K562 (cell line): ENCODE measurements at regions not wholly inside any gene's neighbourhood (a gene's known extent, or its start where the extent isn't known, plus 50 kb on each side); places are given as distances from the start of the nearest gene placed in this dataset.

Experiments
- ATAC-seq: fragments of 200-7000 bp; cut with Tn5 transposase; 3 replicates; pipeline ENCODE4 v1.9.1; 2020; ENCODE audit warnings: moderate library complexity
- BruUV-seq: library from RNA; stranded (reverse); fragments of 400-500 nt; replicated peaks from 2 replicates; lab custom pipeline; 2021; lab: Mats Ljungman, UMichigan
- CTCF ChIA-PET: fragments of 300-600 bp; formaldehyde crosslinking; extraction: SDS; loops from one replicate; lab custom pipeline; 2021; ENCODE audit warnings: low intra/inter-chr PET ratio; lab: Yijun Ruan, JAX
- POLR2A ChIA-PET: fragments of 300-600, 350-650 bp; sonication (Branson Sonifier 250); formaldehyde crosslinking; extraction: SDS; loops from one replicate; lab custom pipeline; 2021; ENCODE audit warnings: antibody characterized with exemption, inconsistent platforms; lab: Yijun Ruan, JAX
- DNase-seq, 4 experiments: peaks; one replicate each; pipeline versions ENCODE4 v3.0.0 to v3.0.0-alpha.2; 2011 to 2018; ENCODE audit warnings: low spot score in 3 of 4, mixed read lengths in 3 of 4; ENCODE audit errors: extremely low read depth in 1 of 4
- FAIRE-seq: peaks from 2 replicates; lab custom pipeline; 2011; peaks lifted over from hg19 to GRCh38; lab: Jason Lieb, UNC
- H2AFZ ChIP-seq: 2 replicates; pipeline ENCODE4 v1.6.0; 2011; ENCODE audit warnings: low read depth, low read length, control low read depth, inconsistent platforms
- H3K27ac ChIP-seq: fragments of 200-600 bp; 3 replicates; pipeline ENCODE4 v1.8.0; 2011; ENCODE audit warnings: low read depth, mild to moderate bottlenecking, control low read depth, inconsistent platforms, low read length, moderate library complexity, mixed read lengths; ENCODE audit errors: extremely low read depth
- H3K27me3 ChIP-seq, 2 experiments: fragments of 300-600 bp in 1 of 2; 2 replicates in 1 of 2; 3 replicates in 1 of 2; pipeline versions ENCODE4 v1.6.0 to v1.8.0; 2011; ENCODE audit warnings: inconsistent platforms in 2 of 2, low read length in 2 of 2, mild to moderate bottlenecking in 1 of 2, mixed read lengths in 1 of 2, moderate library complexity in 1 of 2; ENCODE audit not compliant: control insufficient read depth in 2 of 2, insufficient read depth in 2 of 2
- H3K36me3 ChIP-seq: fragments of 300-600 bp; 3 replicates; pipeline ENCODE4 v1.8.0; 2011; ENCODE audit warnings: mild to moderate bottlenecking, low read length, inconsistent platforms; ENCODE audit not compliant: control insufficient read depth, insufficient read depth
- H3K4me1 ChIP-seq, 2 experiments: fragments of 200-600 bp in 1 of 2; replicated peaks in 1 of 2; 2 replicates in 1 of 2; 3 replicates in 1 of 2; pipeline versions ENCODE4 v1.5.1 to v1.8.0; 2011; ENCODE audit warnings: inconsistent platforms in 2 of 2, low read length in 2 of 2, mild to moderate bottlenecking in 1 of 2, mixed read lengths in 1 of 2, moderate library complexity in 1 of 2; ENCODE audit not compliant: control insufficient read depth in 2 of 2, insufficient read depth in 2 of 2
- H3K4me2 ChIP-seq: 2 replicates; pipeline ENCODE4 v1.6.1; 2011; ENCODE audit warnings: low read length, control low read depth, inconsistent platforms, mixed read lengths; ENCODE audit not compliant: insufficient read depth
- H3K4me3 ChIP-seq: fragments of 200-600 bp; sonication (generic), shearing (Covaris generic); 2 replicates; pipeline ENCODE4 v1.5.1; 2016; ENCODE audit warnings: control low read depth, inconsistent platforms
- H3K79me2 ChIP-seq: fragments of 200-600 bp; 3 replicates; pipeline ENCODE4 v1.8.0; 2011; ENCODE audit warnings: low read length, inconsistent platforms; ENCODE audit not compliant: control insufficient read depth, insufficient read depth
- H3K9ac ChIP-seq, 2 experiments: 2 replicates each; pipeline versions ENCODE4 v1.6.0 to v1.6.1; 2011; ENCODE audit warnings: low read depth in 2 of 2, low read length in 2 of 2, control low read depth in 1 of 2, inconsistent platforms in 1 of 2, mild to moderate bottlenecking in 1 of 2, mixed read lengths in 1 of 2; ENCODE audit not compliant: insufficient read depth in 1 of 2
- H3K9me1 ChIP-seq: one replicate; pipeline ENCODE4 v1.6.0; 2011; ENCODE audit warnings: inconsistent platforms, mild to moderate bottlenecking, low read length, moderate library complexity; ENCODE audit not compliant: control insufficient read depth, insufficient read depth
- H3K9me3 ChIP-seq: replicated peaks from 2 replicates; pipeline ENCODE4 v1.5.1; 2011; ENCODE audit warnings: low read depth, low read length, inconsistent platforms; ENCODE audit not compliant: control insufficient read depth, insufficient read depth
- H4K20me1 ChIP-seq: replicated peaks from 2 replicates; pipeline ENCODE4 v1.6.1; 2011; ENCODE audit warnings: low read length, inconsistent platforms, mixed read lengths; ENCODE audit not compliant: control insufficient read depth, insufficient read depth
- CAMTA2 ChIP-seq: fragments of 250-450 bp; sonication (Bioruptor Pico); conservative IDR thresholded peaks from 2 replicates; pipeline ENCODE4 v1.5.1; 2022
- KLF10 ChIP-seq: fragments of 250-450 bp; sonication (Bioruptor Pico); IDR thresholded peaks from 2 replicates; pipeline ENCODE4 v1.6.1; 2021; ENCODE audit warnings: matching md5 sums
- MYC ChIP-seq, 2 experiments: fragments of 250-450 bp in 1 of 2; sonication (Bioruptor Pico) in 1 of 2; IDR thresholded peaks; 2 replicates each; pipeline versions ENCODE4 v1.5.1 to v1.6.1; 2012 to 2021; ENCODE audit warnings: low read depth in 2 of 2, borderline replicate concordance in 1 of 2, improper control_type of control experiment in 1 of 2, low read length in 1 of 2, mild to moderate bottlenecking in 1 of 2, moderate library complexity in 1 of 2
- MYNN ChIP-seq, 2 experiments: sonication (generic); formaldehyde crosslinking in 1 of 2; IDR thresholded peaks; 2 replicates each; pipeline versions ENCODE4 v1.5.0 to v1.6.1; 2016 to 2020; ENCODE audit warnings: antibody characterized with exemption in 1 of 2, missing genetic modification reagents in 1 of 2
- POLR3G ChIP-seq: IDR thresholded peaks from 2 replicates; pipeline ENCODE4 v1.6.1; 2011; ENCODE audit not compliant: insufficient read length, insufficient replicate concordance; ENCODE audit errors: extremely low read depth
- TARDBP ChIP-seq: fragments of 450-650 bp; IDR thresholded peaks from 2 replicates; pipeline ENCODE4 v1.6.1; 2016
- YBX1 ChIP-seq: fragments of 450-650 bp; IDR thresholded peaks from 2 replicates; pipeline ENCODE4 v1.7.1; 2016; ENCODE audit warnings: mild to moderate bottlenecking
- ZBTB1 ChIP-seq: sonication (generic); formaldehyde crosslinking; IDR thresholded peaks from 2 replicates; pipeline ENCODE4 v1.8.1; 2023; ENCODE audit warnings: missing genetic modification reagents, low read depth, mild to moderate bottlenecking, borderline replicate concordance
- ZNF785 ChIP-seq: fragments of 250-450 bp; sonication (Bioruptor Pico); IDR thresholded peaks from 2 replicates; pipeline ENCODE4 v1.4.0; 2020; ENCODE audit warnings: mild to moderate bottlenecking
- WGBS: fragments of 100-300 bp; shearing (Covaris generic); methylation state at CpG from one replicate; pipeline ENCODE4 v1.1.6; 2016; ENCODE audit warnings: low coverage, mixed read lengths; ENCODE audit not compliant: insufficient coverage; ENCODE audit errors: missing lambda C conversion rate; 5-methylcytosine and 5-hydroxymethylcytosine counted together
- in situ Hi-C: fragments of 300-500 bp; cut with MboI; formaldehyde crosslinking; loops from 4 replicates; pipeline ENCODE4 v1.15.0; 2018; ENCODE audit warnings: inconsistent platforms, mixed read lengths
- intact Hi-C: fragments of 100-400 bp; cut with micrococcal nuclease; formaldehyde crosslinking; loops from 2 replicates; pipeline ENCODE4 v1.14.2; 2022
- TF ChIP-seq, protein P1 (sequence below): sonication (generic); formaldehyde crosslinking; IDR thresholded peaks from 2 replicates; pipeline ENCODE4 v1.9.0; 2022; ENCODE audit warnings: mild to moderate bottlenecking, missing genetic modification reagents
- TF ChIP-seq, protein P2 (sequence below): fragments of 450-650 bp; IDR thresholded peaks from 2 replicates; pipeline ENCODE4 v1.6.1; 2016; ENCODE audit warnings: antibody characterized with exemption

DNA sequence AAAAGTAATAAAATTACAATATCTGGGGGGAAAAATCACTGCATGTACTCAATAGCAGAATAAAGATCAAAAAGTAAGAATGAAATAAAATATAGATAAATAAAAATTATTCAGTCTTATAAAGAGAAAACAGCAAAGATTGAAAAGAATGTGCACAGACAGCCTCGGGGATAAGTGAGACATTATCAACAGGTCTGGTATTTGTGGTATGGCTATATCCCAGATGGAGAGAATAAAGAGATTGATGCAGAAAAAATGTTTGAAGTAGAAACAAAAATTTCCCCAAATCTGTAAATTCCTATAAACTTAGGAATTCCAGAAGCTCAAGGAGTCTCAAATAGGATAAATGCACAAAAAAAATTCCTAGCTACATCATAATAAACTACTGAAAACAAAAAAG is 74.5 kb upstream of the LUZP2 start:
- ChIA-PET POLR2A (no interaction called here), CTCF (no interaction called here)
- Histone ChIP-seq H3K9me1 (no peaks in the 10 kb centered on the region), H3K4me2 (no peak overlapping the region), H3K36me3 (no peaks in the 10 kb centered on the region), H2AFZ (no peak overlapping the region), H4K20me1 (no peaks in the 10 kb centered on the region), H3K4me1 (no peaks in the 10 kb centered on the region), H3K79me2 (no peaks in the 10 kb centered on the region), H3K4me3 (no peak overlapping the region), H3K27me3 (no peaks in the 10 kb centered on the region), H3K27ac (no peak overlapping the region), H3K9me3 (no peaks in the 10 kb centered on the region), H3K9ac (no peak overlapping the region)
- DNase-seq (no peak), ATAC-seq (no peak), FAIRE-seq (no peak)
- intact Hi-C loops (no loop called here), in situ Hi-C loops (no loop called here)
- no TSS peak for BruUV-seq
- no peak for TF ChIP-seq MYNN (IDR thresholded peaks at IDR 0.05)
- TF ChIP-seq MYNN (CRISPR knock-in tag; IDR thresholded peaks at IDR 0.05), result no peak
- TF ChIP-seq KLF10 (CRISPR knock-in tag), result no peak
- no peak for TF ChIP-seq YBX1
- no peak for TF ChIP-seq TARDBP
- 0% methylated on average over 1 of the region's 1 CpG for WGBS

DNA sequence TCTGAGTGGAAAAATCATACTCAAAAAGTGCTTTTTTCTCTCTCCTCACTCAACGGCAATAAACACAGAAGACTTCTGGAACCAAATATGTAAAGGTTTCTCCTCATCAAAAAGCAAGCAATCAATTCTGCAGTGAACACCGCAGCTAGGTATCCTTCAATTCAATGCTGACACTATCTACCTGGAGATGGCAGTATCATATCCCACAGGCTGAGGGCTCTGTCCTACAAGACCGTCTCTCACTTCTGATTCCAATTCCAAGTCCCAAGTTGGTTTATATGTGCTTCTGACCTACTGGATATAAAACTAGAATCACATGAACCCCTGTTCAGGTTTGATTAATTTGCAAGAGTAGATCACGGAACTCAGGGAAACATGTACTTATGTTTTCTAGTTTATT is 59.7 kb upstream of the LUZP2 start:
- CTCF ChIA-PET, result no interaction called here
- H4K20me1 ChIP-seq, result no peaks in the 10 kb centered on the region
- no peaks in the 10 kb centered on the region for H3K9me1 ChIP-seq
- in situ Hi-C loops (no loop called here), intact Hi-C loops (no loop called here)
- H3K27me3 ChIP-seq, result no peaks in the 10 kb centered on the region
- no peak overlapping the region for H2AFZ ChIP-seq
- ATAC-seq (no peak), DNase-seq (no peak), FAIRE-seq (no peak)
- H3K36me3 ChIP-seq, result no peaks in the 10 kb centered on the region
- BruUV-seq, result no TSS peak
- H3K4me1 ChIP-seq, result no peaks in the 10 kb centered on the region
- 0% methylated on average over 4 of the region's 4 CpGs for WGBS
- TF ChIP-seq ZNF785 (CRISPR knock-in tag), result no peak
- TF ChIP-seq CAMTA2 (CRISPR knock-in tag), result no peak
- TF ChIP-seq, protein P1, sequence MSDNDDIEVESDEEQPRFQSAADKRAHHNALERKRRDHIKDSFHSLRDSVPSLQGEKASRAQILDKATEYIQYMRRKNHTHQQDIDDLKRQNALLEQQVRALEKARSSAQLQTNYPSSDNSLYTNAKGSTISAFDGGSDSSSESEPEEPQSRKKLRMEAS (CRISPR knock-in tag), result no peak
- TF ChIP-seq MYC (IDR thresholded peaks at IDR 0.05; ENCODE audit: low read depth, low read length), result no peak
- TF ChIP-seq MYC (CRISPR knock-in tag; IDR thresholded peaks at IDR 0.05; ENCODE audit: borderline replicate concordance, low read depth), result no peak
- TF ChIP-seq POLR3G, result no peak
- TF ChIP-seq ZBTB1, result no peak
- TF ChIP-seq, protein P2, sequence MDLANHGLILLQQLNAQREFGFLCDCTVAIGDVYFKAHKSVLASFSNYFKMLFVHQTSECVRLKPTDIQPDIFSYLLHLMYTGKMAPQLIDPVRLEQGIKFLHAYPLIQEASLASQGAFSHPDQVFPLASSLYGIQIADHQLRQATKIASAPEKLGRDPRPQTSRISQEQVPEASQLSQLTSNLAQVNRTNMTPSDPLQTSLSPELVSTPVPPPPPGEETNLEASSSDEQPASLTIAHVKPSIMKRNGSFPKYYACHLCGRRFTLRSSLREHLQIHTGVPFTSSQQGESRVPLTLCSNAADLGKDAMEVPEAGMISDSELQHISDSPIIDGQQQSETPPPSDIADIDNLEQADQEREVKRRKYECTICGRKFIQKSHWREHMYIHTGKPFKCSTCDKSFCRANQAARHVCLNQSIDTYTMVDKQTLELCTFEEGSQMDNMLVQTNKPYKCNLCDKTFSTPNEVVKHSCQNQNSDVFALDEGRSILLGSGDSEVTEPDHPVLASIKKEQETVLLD, result no peak
- no peak overlapping the region for H3K9ac ChIP-seq
- H3K9me3 ChIP-seq, result no peaks in the 10 kb centered on the region; the same call in 1 of the 2 replicates
- H3K27ac ChIP-seq, result no peak overlapping the region
- POLR2A ChIA-PET, result no interaction called here
- H3K4me2 ChIP-seq, result no peak overlapping the region
- H3K79me2 ChIP-seq, result no peaks in the 10 kb centered on the region
- no peak overlapping the region for H3K4me3 ChIP-seq
